ENCODE measurements at regions not wholly inside any gene's neighbourhood (a gene's known extent, or its start where the extent isn't known, plus 50 kb on each side); places are given as distances from the start of the nearest gene placed in this dataset.

DNA sequence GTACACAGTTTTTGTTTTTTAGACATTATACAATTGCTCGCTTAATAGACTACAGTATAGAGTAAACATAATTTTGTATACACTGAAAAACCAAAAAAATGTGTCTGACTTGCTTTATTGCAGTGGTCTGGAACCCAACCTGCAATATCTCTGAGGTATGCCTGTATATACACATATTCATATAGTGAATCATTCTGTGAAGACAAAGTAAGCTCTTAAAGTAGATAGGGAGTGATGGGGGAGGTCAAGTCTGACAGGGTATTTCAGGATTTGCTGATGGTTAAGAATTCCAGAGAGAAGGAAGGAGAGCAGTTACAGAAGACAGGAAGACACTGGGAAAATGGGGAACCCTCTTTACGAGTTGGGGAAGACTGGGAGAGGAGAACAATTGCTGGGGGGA lies 417.9 kb downstream of the CD109 start:
- Histone ChIP-seq H3K9me3 (no peaks in the 10 kb centered on the region), H3K4me3 (no peak overlapping the region), H3K4me1 (ENCODE audit: control insufficient read depth in 1 of 2, low read depth in 2 of 2) (no peaks in the 10 kb centered on the region), H3K36me3 (no peaks in the 10 kb centered on the region), H3K27ac (no peak overlapping the region), H3K27me3 (replicated peaks; ENCODE audit: insufficient read depth) (no peaks in the 10 kb centered on the region)
- ATAC-seq (ENCODE audit: insufficient number of reproducible peaks, low FRiP score, low read depth): no peak
- no peak for DNase-seq (ENCODE audit: low spot score)
- TF ChIP-seq, protein P1, sequence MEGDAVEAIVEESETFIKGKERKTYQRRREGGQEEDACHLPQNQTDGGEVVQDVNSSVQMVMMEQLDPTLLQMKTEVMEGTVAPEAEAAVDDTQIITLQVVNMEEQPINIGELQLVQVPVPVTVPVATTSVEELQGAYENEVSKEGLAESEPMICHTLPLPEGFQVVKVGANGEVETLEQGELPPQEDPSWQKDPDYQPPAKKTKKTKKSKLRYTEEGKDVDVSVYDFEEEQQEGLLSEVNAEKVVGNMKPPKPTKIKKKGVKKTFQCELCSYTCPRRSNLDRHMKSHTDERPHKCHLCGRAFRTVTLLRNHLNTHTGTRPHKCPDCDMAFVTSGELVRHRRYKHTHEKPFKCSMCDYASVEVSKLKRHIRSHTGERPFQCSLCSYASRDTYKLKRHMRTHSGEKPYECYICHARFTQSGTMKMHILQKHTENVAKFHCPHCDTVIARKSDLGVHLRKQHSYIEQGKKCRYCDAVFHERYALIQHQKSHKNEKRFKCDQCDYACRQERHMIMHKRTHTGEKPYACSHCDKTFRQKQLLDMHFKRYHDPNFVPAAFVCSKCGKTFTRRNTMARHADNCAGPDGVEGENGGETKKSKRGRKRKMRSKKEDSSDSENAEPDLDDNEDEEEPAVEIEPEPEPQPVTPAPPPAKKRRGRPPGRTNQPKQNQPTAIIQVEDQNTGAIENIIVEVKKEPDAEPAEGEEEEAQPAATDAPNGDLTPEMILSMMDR (IDR thresholded peaks at IDR 0.05): no peak

DNA sequence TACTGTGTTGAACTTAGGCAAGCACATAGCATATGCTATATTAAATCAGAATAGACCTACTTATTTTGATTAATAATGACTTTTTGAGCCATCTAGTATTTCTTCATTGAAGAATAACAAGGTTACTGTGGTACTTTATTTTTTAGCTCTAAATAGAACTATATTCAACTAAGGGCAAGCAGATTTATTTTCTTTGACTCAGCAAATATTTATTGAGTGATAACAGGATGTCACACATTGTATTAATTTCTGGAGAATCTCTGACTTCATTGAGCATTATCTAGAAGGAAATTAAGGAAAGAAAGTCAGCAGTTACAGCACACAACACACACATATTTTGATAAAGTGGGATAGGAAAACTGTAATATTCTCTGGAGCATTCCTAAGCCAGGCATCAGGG lies 407.4 kb downstream of the CD109 start:
- Histone ChIP-seq H3K27me3 (replicated peaks; ENCODE audit: insufficient read depth) (no peaks in the 10 kb centered on the region), H3K27ac (no peak overlapping the region), H3K4me1 (ENCODE audit: control insufficient read depth in 1 of 2, low read depth in 2 of 2) (no peaks in the 10 kb centered on the region), H3K4me3 (no peak overlapping the region), H3K9me3 (no peaks in the 10 kb centered on the region), H3K36me3 (no peaks in the 10 kb centered on the region)
- no peak for DNase-seq (ENCODE audit: low spot score)
- TF ChIP-seq, protein P1 (IDR thresholded peaks at IDR 0.05): no peak
- ATAC-seq (ENCODE audit: insufficient number of reproducible peaks, low FRiP score, low read depth): no peak

DNA sequence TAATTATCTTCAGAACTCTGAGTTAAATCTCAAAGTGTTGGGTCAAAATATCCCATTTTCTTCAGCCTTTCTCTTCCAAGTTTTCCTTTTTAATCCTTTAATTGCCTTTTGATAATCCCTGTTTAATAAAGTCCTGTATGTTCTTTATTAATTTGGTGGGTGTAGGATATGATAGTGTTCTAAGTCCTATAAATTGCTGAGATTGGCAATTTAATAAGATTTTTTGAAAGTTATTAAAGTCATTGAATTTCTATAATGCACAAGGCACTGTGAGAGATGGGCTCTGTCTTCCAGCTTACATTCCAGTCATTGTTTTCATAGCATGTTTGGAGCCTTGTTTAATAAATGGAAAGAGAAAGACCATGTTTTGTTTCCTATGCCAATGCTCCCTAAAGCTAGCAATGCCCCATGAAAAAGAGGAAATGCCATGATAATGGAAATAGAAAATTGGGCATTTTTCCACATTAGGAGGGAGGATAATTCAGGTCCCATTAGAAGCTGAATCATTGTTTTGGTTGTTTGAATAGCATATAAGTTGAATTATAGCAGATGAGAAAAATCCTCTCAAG lies 404.8 kb downstream of the CD109 start:
- no peak overlapping the region for H3K27ac ChIP-seq
- no peaks in the 10 kb centered on the region for H3K27me3 ChIP-seq (replicated peaks; ENCODE audit: insufficient read depth)
- TF ChIP-seq, protein P1 (IDR thresholded peaks at IDR 0.05): no peak
- no peaks in the 10 kb centered on the region for H3K4me1 ChIP-seq (ENCODE audit: control insufficient read depth in 1 of 2, low read depth in 2 of 2)
- DNase-seq (ENCODE audit: low spot score) (no peak), ATAC-seq (ENCODE audit: insufficient number of reproducible peaks, low FRiP score, low read depth) (no peak)
- H3K36me3 ChIP-seq: no peaks in the 10 kb centered on the region
- no peaks in the 10 kb centered on the region for H3K9me3 ChIP-seq
- H3K4me3 ChIP-seq: no peak overlapping the region

DNA sequence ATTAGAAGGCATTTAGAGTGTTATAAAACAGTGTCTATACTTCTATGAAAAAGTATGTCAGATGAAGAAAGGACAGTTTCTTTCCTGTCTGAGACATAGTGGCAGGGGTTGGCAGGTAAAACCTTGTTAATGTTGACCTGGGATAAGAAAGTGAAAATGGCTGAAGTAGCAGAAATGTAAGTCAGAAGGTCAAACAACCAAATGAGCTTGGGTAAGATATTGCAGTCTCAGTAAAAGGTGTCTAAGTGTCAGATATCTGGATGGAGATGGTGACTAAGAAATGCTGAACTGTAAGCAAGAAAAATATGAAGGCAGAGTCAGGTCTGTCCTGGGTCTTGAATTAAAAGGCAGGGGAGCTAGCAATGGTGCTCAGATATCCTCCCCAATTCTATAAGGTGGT lies 400.3 kb downstream of the CD109 start:
- DNase-seq (ENCODE audit: low spot score) (no peak), ATAC-seq (ENCODE audit: insufficient number of reproducible peaks, low FRiP score, low read depth) (no peak)
- Histone ChIP-seq H3K27me3 (replicated peaks; ENCODE audit: insufficient read depth) (no peaks in the 10 kb centered on the region), H3K36me3 (no peaks in the 10 kb centered on the region), H3K9me3 (no peaks in the 10 kb centered on the region), H3K4me1 (ENCODE audit: control insufficient read depth in 1 of 2, low read depth in 2 of 2) (no peaks in the 10 kb centered on the region), H3K4me3 (no peak overlapping the region), H3K27ac (no peak overlapping the region)
- TF ChIP-seq, protein P1 (IDR thresholded peaks at IDR 0.05): no peak

DNA sequence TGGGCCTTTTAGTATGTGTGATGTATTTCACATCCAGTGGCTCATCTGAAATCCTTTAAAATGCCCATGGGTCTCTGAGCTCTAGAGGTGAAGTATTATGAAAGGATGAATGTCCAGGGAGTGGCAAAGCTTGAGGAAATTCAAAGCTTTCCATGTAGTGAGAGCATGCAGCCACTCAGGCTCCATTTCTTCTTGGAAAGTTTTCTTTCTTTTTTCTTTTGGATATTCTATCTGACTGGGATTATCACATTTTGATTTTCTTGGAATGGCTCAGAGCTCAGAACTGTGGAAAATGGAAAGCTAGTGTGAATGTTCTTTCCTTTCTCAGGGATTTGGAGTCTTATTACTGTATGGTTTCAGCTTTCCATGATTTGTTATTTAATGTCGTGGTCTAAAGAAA lies 397.4 kb downstream of the CD109 start:
- TF ChIP-seq, protein P1 (IDR thresholded peaks at IDR 0.05): no peak
- Histone ChIP-seq H3K36me3 (no peaks in the 10 kb centered on the region), H3K27me3 (replicated peaks; ENCODE audit: insufficient read depth) (no peaks in the 10 kb centered on the region), H3K27ac (no peak overlapping the region), H3K9me3 (no peaks in the 10 kb centered on the region), H3K4me1 (ENCODE audit: control insufficient read depth in 1 of 2, low read depth in 2 of 2) (no peaks in the 10 kb centered on the region), H3K4me3 (no peak overlapping the region)
- DNase-seq (ENCODE audit: low spot score) (no peak), ATAC-seq (ENCODE audit: insufficient number of reproducible peaks, low FRiP score, low read depth) (no peak)

Data from thoracic aorta (tissue), 2 donors.